Mesothelial cell of epicardium (in vitro differentiated cells): ENCODE measurements at regions not wholly inside any gene's neighbourhood (a gene's known extent, or its start where the extent isn't known, plus 50 kb on each side); places are given as distances from the start of the nearest gene placed in this dataset.

Source experiments
- DNase-seq, 2 experiments: peaks; one replicate each; pipeline ENCODE4 v3.0.0; 2021; ENCODE audit warnings: low spot score in 2 of 2; ENCODE audit not compliant: unreplicated experiment in 2 of 2
- H3K27ac Mint-ChIP-seq: 2 replicates; pipeline ENCODE4 v1.8.0; 2021; ENCODE audit warnings: mixed read lengths
- H3K27me3 Mint-ChIP-seq: 2 replicates; pipeline ENCODE4 v1.8.0; 2021; ENCODE audit warnings: low read depth, mixed read lengths
- H3K36me3 Mint-ChIP-seq: 2 replicates; pipeline ENCODE4 v1.8.0; 2021; ENCODE audit warnings: mixed read lengths
- H3K4me1 Mint-ChIP-seq: 2 replicates; pipeline ENCODE4 v1.8.0; 2021; ENCODE audit warnings: mixed read lengths
- H3K4me3 Mint-ChIP-seq: 2 replicates; pipeline ENCODE4 v1.8.0; 2021; ENCODE audit warnings: mild to moderate bottlenecking, moderate library complexity, mixed read lengths
- H3K9me3 Mint-ChIP-seq: 2 replicates; pipeline ENCODE4 v1.8.0; 2021; ENCODE audit warnings: mixed read lengths
- TF ChIP-seq, protein P1 (sequence below): fragments of 200-600 bp; sonication (generic); IDR thresholded peaks from one replicate; pipeline ENCODE4 v1.5.0; 2021; ENCODE audit warnings: antibody characterized with exemption; ENCODE audit not compliant: unreplicated experiment

DNA sequence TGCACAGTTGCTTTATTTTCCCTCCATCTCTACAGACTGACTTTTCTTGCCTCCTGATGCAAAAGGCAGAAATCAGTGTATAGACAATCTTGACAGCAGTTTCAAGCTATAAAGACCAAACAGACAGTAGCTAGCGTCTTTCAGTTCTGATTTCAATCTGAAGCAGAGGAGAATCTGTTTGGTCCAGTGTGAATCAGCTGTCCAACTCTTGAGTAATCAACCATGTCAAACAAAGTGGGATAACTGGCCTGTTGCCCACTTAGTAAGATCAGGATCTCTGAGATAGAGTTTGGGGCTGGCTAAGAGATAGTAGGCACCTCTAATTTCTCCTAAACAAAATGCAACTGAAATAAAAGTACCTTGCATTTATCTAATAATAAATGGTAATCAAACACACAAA lies 797.4 kb upstream of the FBXO33 start:
- TF ChIP-seq, protein P1, sequence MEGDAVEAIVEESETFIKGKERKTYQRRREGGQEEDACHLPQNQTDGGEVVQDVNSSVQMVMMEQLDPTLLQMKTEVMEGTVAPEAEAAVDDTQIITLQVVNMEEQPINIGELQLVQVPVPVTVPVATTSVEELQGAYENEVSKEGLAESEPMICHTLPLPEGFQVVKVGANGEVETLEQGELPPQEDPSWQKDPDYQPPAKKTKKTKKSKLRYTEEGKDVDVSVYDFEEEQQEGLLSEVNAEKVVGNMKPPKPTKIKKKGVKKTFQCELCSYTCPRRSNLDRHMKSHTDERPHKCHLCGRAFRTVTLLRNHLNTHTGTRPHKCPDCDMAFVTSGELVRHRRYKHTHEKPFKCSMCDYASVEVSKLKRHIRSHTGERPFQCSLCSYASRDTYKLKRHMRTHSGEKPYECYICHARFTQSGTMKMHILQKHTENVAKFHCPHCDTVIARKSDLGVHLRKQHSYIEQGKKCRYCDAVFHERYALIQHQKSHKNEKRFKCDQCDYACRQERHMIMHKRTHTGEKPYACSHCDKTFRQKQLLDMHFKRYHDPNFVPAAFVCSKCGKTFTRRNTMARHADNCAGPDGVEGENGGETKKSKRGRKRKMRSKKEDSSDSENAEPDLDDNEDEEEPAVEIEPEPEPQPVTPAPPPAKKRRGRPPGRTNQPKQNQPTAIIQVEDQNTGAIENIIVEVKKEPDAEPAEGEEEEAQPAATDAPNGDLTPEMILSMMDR: no peak
- no peak for DNase-seq
- no peaks in the 10 kb centered on the region for H3K4me1 Mint-ChIP-seq
- no peaks in the 10 kb centered on the region for H3K27me3 Mint-ChIP-seq
- peaks cover 1% of the 10 kb centered on the region for H3K36me3 Mint-ChIP-seq
- H3K4me3 Mint-ChIP-seq: no peak overlapping the region
- H3K27ac Mint-ChIP-seq: no peak overlapping the region
- H3K9me3 Mint-ChIP-seq: peaks cover 28% of the 10 kb centered on the region

DNA sequence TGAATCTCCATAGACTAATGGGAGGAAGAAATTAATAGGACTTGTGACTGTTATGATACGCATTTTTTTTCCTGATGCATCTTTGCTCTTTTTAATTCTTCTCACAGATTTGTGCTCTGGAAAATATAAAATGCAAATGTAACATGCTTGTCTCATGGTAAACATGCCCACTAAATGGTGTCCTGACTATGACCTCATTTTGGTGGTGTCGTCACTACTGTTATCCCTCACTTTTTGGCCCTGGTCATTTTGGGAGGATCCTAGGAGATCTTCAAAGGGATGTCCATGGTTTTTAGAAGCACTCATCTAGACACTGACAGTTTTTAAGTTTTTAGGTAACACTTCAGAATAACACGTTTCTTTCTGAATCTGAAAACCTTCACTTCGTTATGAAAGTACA lies 790.8 kb upstream of the FBXO33 start:
- Mint-ChIP-seq H3K4me1 (peaks cover 24% of the 10 kb centered on the region), H3K4me3 (no peak overlapping the region), H3K27ac (no peak overlapping the region), H3K27me3 (no peaks in the 10 kb centered on the region), H3K36me3 (no peaks in the 10 kb centered on the region), H3K9me3 (peaks cover 17% of the 10 kb centered on the region)
- DNase-seq: no peak
- TF ChIP-seq, protein P1: no peak

DNA sequence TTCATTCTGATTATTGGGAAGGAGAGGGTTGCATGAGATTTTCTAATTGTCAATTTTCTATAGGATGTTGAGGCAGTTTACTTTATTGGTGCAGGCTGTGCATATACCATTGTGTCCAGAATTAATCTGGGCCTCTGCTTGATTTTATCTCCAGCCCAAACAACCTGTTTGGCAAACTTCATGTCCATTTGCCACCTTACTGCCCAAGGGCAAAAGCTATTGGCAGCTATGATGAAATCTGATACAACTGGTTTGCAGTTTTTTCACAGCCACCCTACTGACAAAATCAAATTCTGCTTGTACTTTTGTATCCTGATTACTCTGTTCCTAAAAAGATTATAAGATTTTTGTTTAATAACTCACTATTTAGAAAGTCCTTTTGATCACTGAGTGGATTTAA lies 789.2 kb upstream of the FBXO33 start:
- Mint-ChIP-seq H3K27ac (no peak overlapping the region), H3K9me3 (peaks cover 6% of the 10 kb centered on the region), H3K27me3 (no peaks in the 10 kb centered on the region), H3K4me1 (peaks cover 24% of the 10 kb centered on the region), H3K36me3 (peaks cover under 1% of the 10 kb centered on the region), H3K4me3 (no peak overlapping the region)
- DNase-seq: no peak
- TF ChIP-seq, protein P1: no peak

DNA sequence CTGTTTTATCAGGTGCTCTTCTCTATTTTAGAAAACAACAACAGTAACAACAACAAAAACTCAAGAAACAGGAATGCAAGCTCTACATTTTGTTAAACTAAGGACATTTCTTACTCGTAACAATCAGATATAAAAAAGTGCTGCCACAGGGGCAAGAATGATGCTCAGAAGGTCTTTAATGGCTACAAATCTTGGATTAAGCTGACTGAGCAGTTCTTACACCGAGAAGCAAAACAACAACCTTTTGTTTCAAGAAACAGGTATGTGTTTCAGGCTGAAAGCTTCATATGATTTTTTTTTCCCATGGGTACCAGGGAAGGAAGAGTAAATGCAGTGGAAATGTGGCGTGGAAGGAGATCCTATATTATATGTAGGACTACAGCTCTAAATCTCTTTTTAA lies 786.8 kb upstream of the FBXO33 start:
- peaks cover 5% of the 10 kb centered on the region for H3K9me3 Mint-ChIP-seq
- TF ChIP-seq, protein P1: no peak
- peaks cover 30% of the 10 kb centered on the region for H3K4me1 Mint-ChIP-seq
- DNase-seq: no peak
- H3K4me3 Mint-ChIP-seq: no peak overlapping the region
- H3K27me3 Mint-ChIP-seq: no peaks in the 10 kb centered on the region
- H3K27ac Mint-ChIP-seq: peak overlapping the region; percentile 14
- peaks cover 3% of the 10 kb centered on the region for H3K36me3 Mint-ChIP-seq

GRCh38 chr14:40218282-40218941 lies 786.2 kb upstream of the FBXO33 start:
- no peak overlapping the region for H3K4me3 Mint-ChIP-seq
- H3K27ac Mint-ChIP-seq: no peak overlapping the region
- peaks cover 36% of the 10 kb centered on the region for H3K4me1 Mint-ChIP-seq

More at GRCh38 chr14:40218282-40218941, 786.2 kb upstream of the FBXO33 start:
- H3K36me3 Mint-ChIP-seq: peaks cover 3% of the 10 kb centered on the region
- TF ChIP-seq, protein P1: no peak
- H3K27me3 Mint-ChIP-seq: no peaks in the 10 kb centered on the region
- DNase-seq: no peak
- peaks cover 5% of the 10 kb centered on the region for H3K9me3 Mint-ChIP-seq
